ENCODE measurements at regions not wholly inside any gene's neighbourhood (a gene's known extent, or its start where the extent isn't known, plus 50 kb on each side); places are given as distances from the start of the nearest gene placed in this dataset.

DNA sequence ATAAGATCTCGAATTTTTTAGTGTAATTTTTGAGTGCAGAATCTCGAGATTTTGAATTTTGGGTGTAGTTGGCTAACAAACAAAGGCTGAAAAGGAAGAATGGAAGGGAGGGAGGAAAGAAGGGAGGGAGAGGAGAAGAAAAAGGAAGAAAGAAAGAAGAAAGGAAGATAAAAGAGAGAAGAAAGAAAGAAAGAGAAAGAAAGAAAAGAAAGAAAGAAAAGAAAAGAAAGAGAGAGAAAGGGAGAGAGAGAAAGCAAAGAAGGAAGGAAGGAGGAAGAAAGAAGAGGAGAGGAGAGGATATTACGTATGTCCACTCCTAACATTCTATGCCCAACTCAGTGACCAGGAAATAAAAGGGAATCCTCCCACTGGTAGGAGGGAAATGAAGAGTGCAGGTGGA, 169.6 kb downstream of the TBXT start:
- Histone ChIP-seq H3K27me3 (ENCODE audit: low read depth, low read length) (no peaks in the 10 kb centered on the region), H3K36me3 (ENCODE audit: control insufficient read depth in 1 of 2, insufficient read depth in 2 of 2, low read length in 2 of 2) (no peaks in the 10 kb centered on the region), H3K9me3 (ENCODE audit: control insufficient read depth in 1 of 2, low read length in 2 of 2) (no peaks in the 10 kb centered on the region), H3K4me1 (ENCODE audit: control insufficient read depth in 1 of 2, insufficient read depth in 2 of 2, low read length in 2 of 2) (no peaks in the 10 kb centered on the region), H3K4me3 (ENCODE audit: low read depth in 1 of 2, low read length in 2 of 2) (no peak overlapping the region), H3K27ac (ENCODE audit: low read length) (no peak overlapping the region)

DNA sequence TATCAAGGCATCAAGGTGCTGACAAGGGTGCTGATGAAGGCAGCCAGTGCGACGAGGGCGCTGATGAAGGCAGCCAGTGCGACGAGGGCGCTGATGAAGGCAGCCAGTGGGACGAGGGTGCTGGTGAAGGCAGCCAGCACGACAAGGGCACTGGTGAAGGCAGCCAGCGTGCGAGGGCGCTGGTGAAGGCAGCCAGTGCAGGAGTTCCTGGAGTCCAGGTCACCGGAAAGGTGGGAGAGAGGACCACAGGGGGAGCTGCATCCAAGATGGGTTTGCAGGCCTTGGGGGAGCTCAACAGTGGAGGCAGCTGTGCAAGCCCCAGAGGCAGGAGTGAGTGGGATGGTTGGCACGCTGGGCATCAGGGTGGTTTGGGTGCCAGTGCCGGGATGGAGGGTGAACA, 176.3 kb downstream of the TBXT start:
- Histone ChIP-seq H3K4me3 (ENCODE audit: low read depth in 1 of 2, low read length in 2 of 2) (no peak overlapping the region), H3K9me3 (ENCODE audit: control insufficient read depth in 1 of 2, low read length in 2 of 2) (no peaks in the 10 kb centered on the region), H3K36me3 (ENCODE audit: control insufficient read depth in 1 of 2, insufficient read depth in 2 of 2, low read length in 2 of 2) (no peaks in the 10 kb centered on the region), H3K4me1 (ENCODE audit: control insufficient read depth in 1 of 2, insufficient read depth in 2 of 2, low read length in 2 of 2) (no peaks in the 10 kb centered on the region), H3K27ac (ENCODE audit: low read length) (no peak overlapping the region), H3K27me3 (ENCODE audit: low read depth, low read length) (peaks cover 13% of the 10 kb centered on the region)

- H3K9me3 ChIP-seq (ENCODE audit: control insufficient read depth in 1 of 2, low read length in 2 of 2) = no peaks in the 10 kb centered on the region
- H3K4me3 ChIP-seq (ENCODE audit: low read depth in 1 of 2, low read length in 2 of 2) = no peak overlapping the region
- H3K27ac ChIP-seq (ENCODE audit: low read length) = no peak overlapping the region
- peaks cover 16% of the 10 kb centered on the region for H3K27me3 ChIP-seq (ENCODE audit: low read depth, low read length)
- H3K4me1 ChIP-seq (ENCODE audit: control insufficient read depth in 1 of 2, insufficient read depth in 2 of 2, low read length in 2 of 2) = no peaks in the 10 kb centered on the region
- no peaks in the 10 kb centered on the region for H3K36me3 ChIP-seq (ENCODE audit: control insufficient read depth in 1 of 2, insufficient read depth in 2 of 2, low read length in 2 of 2)
Observed at GRCh38 chr6:165990216-165990615, 177.4 kb downstream of the TBXT start.

DNA sequence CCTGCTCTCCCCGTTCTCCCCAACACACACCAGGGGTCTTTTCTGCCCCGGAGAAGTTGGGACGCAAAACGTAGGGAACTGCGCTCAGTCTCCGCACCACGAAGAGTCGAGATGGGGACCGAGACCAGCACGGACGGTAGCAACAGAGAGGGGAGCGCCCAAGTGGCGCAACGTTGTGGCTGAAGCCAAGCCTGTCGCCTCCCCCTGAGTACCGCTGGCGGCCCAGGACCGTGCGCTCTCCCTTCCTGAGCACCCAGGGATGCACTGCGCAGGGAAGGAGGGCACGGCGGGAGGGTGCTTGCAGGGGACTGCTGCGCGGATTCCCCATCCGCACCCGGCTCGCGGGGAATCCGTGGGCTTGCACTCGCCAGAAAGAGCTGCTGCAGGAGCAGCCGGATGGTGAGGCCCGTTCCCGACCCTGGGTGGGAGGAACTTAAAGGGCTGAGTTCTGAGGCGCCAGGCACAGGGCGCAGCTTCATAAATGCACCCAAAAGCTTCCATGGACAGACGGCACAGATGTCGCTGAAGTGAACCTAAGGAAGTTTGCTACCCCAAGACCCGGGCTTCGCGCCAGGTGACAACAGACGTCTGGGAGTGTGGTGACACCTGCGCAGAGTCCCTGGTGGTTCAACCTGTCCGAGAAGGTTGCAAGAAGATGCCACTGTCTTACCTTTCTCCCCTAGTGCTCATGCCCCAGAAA, 178.7 kb downstream of the TBXT start:
- H3K9me3 ChIP-seq (ENCODE audit: control insufficient read depth in 1 of 2, low read length in 2 of 2) = no peaks in the 10 kb centered on the region
- H3K27me3 ChIP-seq (ENCODE audit: low read depth, low read length) = peaks cover 16% of the 10 kb centered on the region
- H3K4me3 ChIP-seq (ENCODE audit: low read depth in 1 of 2, low read length in 2 of 2) = peak overlapping the region; percentile 38 to 81
- no peak overlapping the region for H3K27ac ChIP-seq (ENCODE audit: low read length)
- no peaks in the 10 kb centered on the region for H3K4me1 ChIP-seq (ENCODE audit: control insufficient read depth in 1 of 2, insufficient read depth in 2 of 2, low read length in 2 of 2)
- H3K36me3 ChIP-seq (ENCODE audit: control insufficient read depth in 1 of 2, insufficient read depth in 2 of 2, low read length in 2 of 2) = no peaks in the 10 kb centered on the region

- Histone ChIP-seq H3K4me3 (ENCODE audit: low read depth in 1 of 2, low read length in 2 of 2) (peak overlapping the region; percentile 38 to 81), H3K27me3 (ENCODE audit: low read depth, low read length) (peaks cover 16% of the 10 kb centered on the region), H3K4me1 (ENCODE audit: control insufficient read depth in 1 of 2, insufficient read depth in 2 of 2, low read length in 2 of 2) (no peaks in the 10 kb centered on the region), H3K27ac (ENCODE audit: low read length) (no peak overlapping the region), H3K9me3 (ENCODE audit: control insufficient read depth in 1 of 2, low read length in 2 of 2) (no peaks in the 10 kb centered on the region), H3K36me3 (ENCODE audit: control insufficient read depth in 1 of 2, insufficient read depth in 2 of 2, low read length in 2 of 2) (no peaks in the 10 kb centered on the region)
Observed at GRCh38 chr6:165988302-165988756, 179.3 kb downstream of the TBXT start.

GRCh38 chr6:165987483-165988301, 180.0 kb downstream of the TBXT start:
- Histone ChIP-seq H3K4me1 (ENCODE audit: control insufficient read depth in 1 of 2, insufficient read depth in 2 of 2, low read length in 2 of 2) (no peaks in the 10 kb centered on the region), H3K27ac (ENCODE audit: low read length) (peak overlapping the region; percentile 45), H3K27me3 (ENCODE audit: low read depth, low read length) (peaks cover 16% of the 10 kb centered on the region), H3K4me3 (ENCODE audit: low read depth in 1 of 2, low read length in 2 of 2) (peak overlapping the region; percentile 81 to 89), H3K9me3 (ENCODE audit: control insufficient read depth in 1 of 2, low read length in 2 of 2) (no peaks in the 10 kb centered on the region), H3K36me3 (ENCODE audit: control insufficient read depth in 1 of 2, insufficient read depth in 2 of 2, low read length in 2 of 2) (no peaks in the 10 kb centered on the region)

GRCh38 chr6:165986914-165987482, 180.7 kb downstream of the TBXT start:
- Histone ChIP-seq H3K9me3 (ENCODE audit: control insufficient read depth in 1 of 2, low read length in 2 of 2) (no peaks in the 10 kb centered on the region), H3K4me1 (ENCODE audit: control insufficient read depth in 1 of 2, insufficient read depth in 2 of 2, low read length in 2 of 2) (no peaks in the 10 kb centered on the region), H3K4me3 (ENCODE audit: low read depth in 1 of 2, low read length in 2 of 2) (peak overlapping the region; percentile 81 to 89), H3K27me3 (ENCODE audit: low read depth, low read length) (peaks cover 16% of the 10 kb centered on the region), H3K36me3 (ENCODE audit: control insufficient read depth in 1 of 2, insufficient read depth in 2 of 2, low read length in 2 of 2) (no peaks in the 10 kb centered on the region), H3K27ac (ENCODE audit: low read length) (peak overlapping the region; percentile 45)

GRCh38 chr6:165986311-165986913, 181.2 kb downstream of the TBXT start:
- Histone ChIP-seq H3K4me3 (ENCODE audit: low read depth in 1 of 2, low read length in 2 of 2) (peak overlapping the region; percentile 81 to 89), H3K36me3 (ENCODE audit: control insufficient read depth in 1 of 2, insufficient read depth in 2 of 2, low read length in 2 of 2) (no peaks in the 10 kb centered on the region), H3K9me3 (ENCODE audit: control insufficient read depth in 1 of 2, low read length in 2 of 2) (no peaks in the 10 kb centered on the region), H3K4me1 (ENCODE audit: control insufficient read depth in 1 of 2, insufficient read depth in 2 of 2, low read length in 2 of 2) (no peaks in the 10 kb centered on the region), H3K27me3 (ENCODE audit: low read depth, low read length) (peaks cover 16% of the 10 kb centered on the region), H3K27ac (ENCODE audit: low read length) (no peak overlapping the region)

- peak overlapping the region; percentile 81 to 89 for H3K4me3 ChIP-seq (ENCODE audit: low read depth in 1 of 2, low read length in 2 of 2)
- H3K9me3 ChIP-seq (ENCODE audit: control insufficient read depth in 1 of 2, low read length in 2 of 2) = no peaks in the 10 kb centered on the region
- H3K27me3 ChIP-seq (ENCODE audit: low read depth, low read length) = peaks cover 16% of the 10 kb centered on the region
- H3K36me3 ChIP-seq (ENCODE audit: control insufficient read depth in 1 of 2, insufficient read depth in 2 of 2, low read length in 2 of 2) = no peaks in the 10 kb centered on the region
- no peaks in the 10 kb centered on the region for H3K4me1 ChIP-seq (ENCODE audit: control insufficient read depth in 1 of 2, insufficient read depth in 2 of 2, low read length in 2 of 2)
- H3K27ac ChIP-seq (ENCODE audit: low read length) = no peak overlapping the region
Observed at GRCh38 chr6:165985806-165986299, 181.8 kb downstream of the TBXT start.

DNA sequence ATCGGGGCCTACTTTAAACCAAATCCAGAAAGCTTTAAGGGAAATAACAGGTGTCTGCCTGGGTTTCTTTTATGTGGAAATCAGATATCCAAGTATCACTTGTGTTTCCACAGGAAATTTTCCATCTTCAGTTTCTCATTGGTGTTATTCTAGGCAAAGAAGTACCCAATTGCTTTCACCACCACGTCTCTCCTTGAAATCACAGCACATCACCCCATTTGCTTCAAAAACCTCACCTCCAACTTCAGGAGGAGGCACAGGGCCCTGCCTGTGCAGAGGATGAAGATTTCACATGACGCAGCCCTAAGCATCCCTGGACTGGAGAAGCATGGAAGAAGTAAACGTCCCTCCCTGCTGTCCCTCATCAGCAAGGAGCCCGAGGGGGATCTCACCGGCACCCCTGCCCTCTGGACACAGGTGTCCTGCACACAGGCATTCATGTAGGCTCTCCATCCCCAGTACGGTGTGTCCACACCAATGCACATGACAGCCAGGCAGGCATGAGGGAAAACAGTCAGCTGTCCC, 182.3 kb downstream of the TBXT start:
- H3K9me3 ChIP-seq (ENCODE audit: control insufficient read depth in 1 of 2, low read length in 2 of 2) = no peaks in the 10 kb centered on the region
- H3K4me3 ChIP-seq (ENCODE audit: low read depth in 1 of 2, low read length in 2 of 2) = peak overlapping the region; percentile 81 to 89
- H3K27me3 ChIP-seq (ENCODE audit: low read depth, low read length) = peaks cover 16% of the 10 kb centered on the region
- H3K27ac ChIP-seq (ENCODE audit: low read length) = no peak overlapping the region
- H3K4me1 ChIP-seq (ENCODE audit: control insufficient read depth in 1 of 2, insufficient read depth in 2 of 2, low read length in 2 of 2) = no peaks in the 10 kb centered on the region
- no peaks in the 10 kb centered on the region for H3K36me3 ChIP-seq (ENCODE audit: control insufficient read depth in 1 of 2, insufficient read depth in 2 of 2, low read length in 2 of 2)

All from muscle layer of duodenum (tissue), 2 donors.